Nephron progenitor cell (in vitro differentiated cells): ENCODE measurements at regions not wholly inside any gene's neighbourhood (a gene's known extent, or its start where the extent isn't known, plus 50 kb on each side); places are given as distances from the start of the nearest gene placed in this dataset.

Source experiments
- DNase-seq: peaks from one replicate; pipeline ENCODE4 v3.0.0; 2021
- H3K27ac Mint-ChIP-seq: 2 replicates; pipeline ENCODE4 v1.8.0; 2021; ENCODE audit warnings: mild to moderate bottlenecking, moderate library complexity, mixed read lengths
- H3K27me3 Mint-ChIP-seq: 2 replicates; pipeline ENCODE4 v1.8.0; 2021; ENCODE audit warnings: mild to moderate bottlenecking, low read depth, mixed read lengths; ENCODE audit not compliant: poor library complexity
- H3K36me3 Mint-ChIP-seq: 2 replicates; pipeline ENCODE4 v1.8.0; 2021; ENCODE audit warnings: low read depth, mixed read lengths
- H3K4me1 Mint-ChIP-seq: 2 replicates; pipeline ENCODE4 v1.8.0; 2021; ENCODE audit warnings: mixed read lengths
- H3K4me3 Mint-ChIP-seq: 2 replicates; pipeline ENCODE4 v1.8.0; 2021; ENCODE audit warnings: mild to moderate bottlenecking, moderate library complexity, mixed read lengths
- H3K9me3 Mint-ChIP-seq: 2 replicates; pipeline ENCODE4 v1.8.0; 2021; ENCODE audit warnings: mild to moderate bottlenecking, moderate library complexity, mixed read lengths
- TF ChIP-seq, protein P1 (sequence below): fragments of 200-600 bp; sonication (generic); IDR thresholded peaks from 2 replicates; pipeline ENCODE4 v1.5.0; 2021; ENCODE audit warnings: antibody characterized with exemption

DNA sequence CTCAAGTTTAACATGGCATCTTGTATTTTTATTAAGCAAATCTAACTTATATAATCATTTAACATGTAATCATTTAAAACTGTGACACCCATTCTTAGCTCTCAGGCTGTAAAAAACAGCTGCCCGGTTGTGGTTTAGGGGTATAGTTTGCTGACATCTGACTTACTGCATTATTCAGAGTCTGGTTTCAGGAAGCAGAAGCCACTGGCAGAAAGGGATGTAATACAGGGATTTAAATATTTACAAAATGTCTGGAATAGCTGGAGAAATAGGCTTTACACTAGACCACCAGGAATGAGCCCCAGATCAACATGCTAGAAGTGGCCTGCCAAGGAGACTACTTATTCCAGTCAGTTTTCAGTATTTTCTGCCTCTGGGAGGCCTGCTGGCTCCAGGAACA lies 421.1 kb downstream of the CD109 start:
- Mint-ChIP-seq H3K36me3 (no peaks in the 10 kb centered on the region), H3K4me3 (no peak overlapping the region), H3K27ac (no peak overlapping the region), H3K27me3 (no peaks in the 10 kb centered on the region), H3K9me3 (no peaks in the 10 kb centered on the region), H3K4me1 (no peaks in the 10 kb centered on the region)
- TF ChIP-seq, protein P1, sequence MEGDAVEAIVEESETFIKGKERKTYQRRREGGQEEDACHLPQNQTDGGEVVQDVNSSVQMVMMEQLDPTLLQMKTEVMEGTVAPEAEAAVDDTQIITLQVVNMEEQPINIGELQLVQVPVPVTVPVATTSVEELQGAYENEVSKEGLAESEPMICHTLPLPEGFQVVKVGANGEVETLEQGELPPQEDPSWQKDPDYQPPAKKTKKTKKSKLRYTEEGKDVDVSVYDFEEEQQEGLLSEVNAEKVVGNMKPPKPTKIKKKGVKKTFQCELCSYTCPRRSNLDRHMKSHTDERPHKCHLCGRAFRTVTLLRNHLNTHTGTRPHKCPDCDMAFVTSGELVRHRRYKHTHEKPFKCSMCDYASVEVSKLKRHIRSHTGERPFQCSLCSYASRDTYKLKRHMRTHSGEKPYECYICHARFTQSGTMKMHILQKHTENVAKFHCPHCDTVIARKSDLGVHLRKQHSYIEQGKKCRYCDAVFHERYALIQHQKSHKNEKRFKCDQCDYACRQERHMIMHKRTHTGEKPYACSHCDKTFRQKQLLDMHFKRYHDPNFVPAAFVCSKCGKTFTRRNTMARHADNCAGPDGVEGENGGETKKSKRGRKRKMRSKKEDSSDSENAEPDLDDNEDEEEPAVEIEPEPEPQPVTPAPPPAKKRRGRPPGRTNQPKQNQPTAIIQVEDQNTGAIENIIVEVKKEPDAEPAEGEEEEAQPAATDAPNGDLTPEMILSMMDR = no peak
- no peak for DNase-seq

DNA sequence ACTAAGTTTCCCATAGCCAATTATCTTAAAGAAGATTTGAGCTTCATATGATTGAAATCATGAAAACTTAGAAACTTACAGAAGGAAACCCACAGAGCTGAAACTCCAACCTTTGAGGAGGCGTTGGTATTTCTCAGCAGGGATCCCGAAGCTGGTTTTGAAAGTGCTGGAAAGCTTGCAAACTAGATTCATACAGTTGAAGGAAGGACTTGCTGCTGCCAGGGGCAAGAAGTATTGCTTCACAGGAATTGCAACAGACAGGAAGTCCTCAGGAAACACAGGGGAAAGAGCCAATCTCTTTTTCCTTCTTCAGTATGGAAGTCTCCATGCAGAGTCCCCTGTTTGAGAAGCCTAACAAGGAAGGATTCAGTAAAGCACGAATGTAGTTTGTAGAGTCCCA lies 419.7 kb downstream of the CD109 start:
- no peaks in the 10 kb centered on the region for H3K4me1 Mint-ChIP-seq
- no peak overlapping the region for H3K27ac Mint-ChIP-seq
- DNase-seq = no peak
- no peak overlapping the region for H3K4me3 Mint-ChIP-seq
- no peaks in the 10 kb centered on the region for H3K36me3 Mint-ChIP-seq
- H3K9me3 Mint-ChIP-seq = no peaks in the 10 kb centered on the region
- peaks cover 3% of the 10 kb centered on the region for H3K27me3 Mint-ChIP-seq
- TF ChIP-seq, protein P1 = no peak

DNA sequence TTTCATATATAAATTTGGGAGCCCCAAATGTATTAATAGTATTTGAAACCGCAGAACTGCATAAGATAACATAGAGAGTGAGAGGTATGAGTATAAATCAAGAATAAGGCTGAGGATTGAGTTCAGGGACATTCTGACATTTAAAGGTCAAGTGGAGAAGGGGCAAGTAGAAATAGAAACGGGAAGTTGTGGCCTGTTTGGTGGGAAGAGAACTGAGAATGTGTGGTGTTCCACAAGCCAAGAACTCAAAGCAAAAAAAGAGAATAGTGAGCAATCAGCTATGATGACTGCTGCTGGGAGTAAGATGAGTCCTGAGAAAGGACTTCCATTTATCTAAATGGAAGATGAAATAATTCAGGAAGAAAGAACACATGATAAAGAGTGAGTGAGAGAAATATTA lies 418.4 kb downstream of the CD109 start:
- no peak for DNase-seq
- H3K4me1 Mint-ChIP-seq = no peaks in the 10 kb centered on the region
- H3K27me3 Mint-ChIP-seq = peaks cover 3% of the 10 kb centered on the region
- H3K27ac Mint-ChIP-seq = no peak overlapping the region
- H3K9me3 Mint-ChIP-seq = no peaks in the 10 kb centered on the region
- TF ChIP-seq, protein P1 = no peak
- no peaks in the 10 kb centered on the region for H3K36me3 Mint-ChIP-seq
- H3K4me3 Mint-ChIP-seq = no peak overlapping the region

DNA sequence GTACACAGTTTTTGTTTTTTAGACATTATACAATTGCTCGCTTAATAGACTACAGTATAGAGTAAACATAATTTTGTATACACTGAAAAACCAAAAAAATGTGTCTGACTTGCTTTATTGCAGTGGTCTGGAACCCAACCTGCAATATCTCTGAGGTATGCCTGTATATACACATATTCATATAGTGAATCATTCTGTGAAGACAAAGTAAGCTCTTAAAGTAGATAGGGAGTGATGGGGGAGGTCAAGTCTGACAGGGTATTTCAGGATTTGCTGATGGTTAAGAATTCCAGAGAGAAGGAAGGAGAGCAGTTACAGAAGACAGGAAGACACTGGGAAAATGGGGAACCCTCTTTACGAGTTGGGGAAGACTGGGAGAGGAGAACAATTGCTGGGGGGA lies 417.9 kb downstream of the CD109 start:
- Mint-ChIP-seq H3K9me3 (no peaks in the 10 kb centered on the region), H3K4me3 (no peak overlapping the region), H3K4me1 (no peaks in the 10 kb centered on the region), H3K27me3 (peaks cover 3% of the 10 kb centered on the region), H3K27ac (no peak overlapping the region), H3K36me3 (no peaks in the 10 kb centered on the region)
- TF ChIP-seq, protein P1 = no peak
- no peak for DNase-seq

DNA sequence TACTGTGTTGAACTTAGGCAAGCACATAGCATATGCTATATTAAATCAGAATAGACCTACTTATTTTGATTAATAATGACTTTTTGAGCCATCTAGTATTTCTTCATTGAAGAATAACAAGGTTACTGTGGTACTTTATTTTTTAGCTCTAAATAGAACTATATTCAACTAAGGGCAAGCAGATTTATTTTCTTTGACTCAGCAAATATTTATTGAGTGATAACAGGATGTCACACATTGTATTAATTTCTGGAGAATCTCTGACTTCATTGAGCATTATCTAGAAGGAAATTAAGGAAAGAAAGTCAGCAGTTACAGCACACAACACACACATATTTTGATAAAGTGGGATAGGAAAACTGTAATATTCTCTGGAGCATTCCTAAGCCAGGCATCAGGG lies 407.4 kb downstream of the CD109 start:
- H3K36me3 Mint-ChIP-seq = no peaks in the 10 kb centered on the region
- TF ChIP-seq, protein P1 = no peak
- H3K4me3 Mint-ChIP-seq = no peak overlapping the region
- H3K27ac Mint-ChIP-seq = no peak overlapping the region
- DNase-seq = no peak
- H3K27me3 Mint-ChIP-seq = no peaks in the 10 kb centered on the region
- H3K4me1 Mint-ChIP-seq = no peaks in the 10 kb centered on the region
- no peaks in the 10 kb centered on the region for H3K9me3 Mint-ChIP-seq

DNA sequence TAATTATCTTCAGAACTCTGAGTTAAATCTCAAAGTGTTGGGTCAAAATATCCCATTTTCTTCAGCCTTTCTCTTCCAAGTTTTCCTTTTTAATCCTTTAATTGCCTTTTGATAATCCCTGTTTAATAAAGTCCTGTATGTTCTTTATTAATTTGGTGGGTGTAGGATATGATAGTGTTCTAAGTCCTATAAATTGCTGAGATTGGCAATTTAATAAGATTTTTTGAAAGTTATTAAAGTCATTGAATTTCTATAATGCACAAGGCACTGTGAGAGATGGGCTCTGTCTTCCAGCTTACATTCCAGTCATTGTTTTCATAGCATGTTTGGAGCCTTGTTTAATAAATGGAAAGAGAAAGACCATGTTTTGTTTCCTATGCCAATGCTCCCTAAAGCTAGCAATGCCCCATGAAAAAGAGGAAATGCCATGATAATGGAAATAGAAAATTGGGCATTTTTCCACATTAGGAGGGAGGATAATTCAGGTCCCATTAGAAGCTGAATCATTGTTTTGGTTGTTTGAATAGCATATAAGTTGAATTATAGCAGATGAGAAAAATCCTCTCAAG lies 404.8 kb downstream of the CD109 start:
- Mint-ChIP-seq H3K4me3 (no peak overlapping the region), H3K27ac (no peak overlapping the region), H3K27me3 (no peaks in the 10 kb centered on the region), H3K36me3 (no peaks in the 10 kb centered on the region), H3K4me1 (no peaks in the 10 kb centered on the region), H3K9me3 (peaks cover 5% of the 10 kb centered on the region)
- TF ChIP-seq, protein P1 = no peak
- DNase-seq = no peak
